GM13976 (cell line): ENCODE measurements at regions not wholly inside any gene's neighbourhood (a gene's known extent, or its start where the extent isn't known, plus 50 kb on each side); places are given as distances from the start of the nearest gene placed in this dataset.

Experiments used
- DNase-seq: peaks from one replicate; pipeline ENCODE4 v3.0.0; 2012; ENCODE audit warnings: low spot score
- in situ Hi-C: fragments of 300-500 bp; cut with MboI; formaldehyde crosslinking; loops from one replicate; pipeline ENCODE4 v1.12.0; 2022; ENCODE audit warnings: low sequenced_read_pairs, mixed read lengths, inconsistent platforms; ENCODE audit not compliant: unreplicated experiment
- TF ChIP-seq, protein P1 (sequence below): IDR thresholded peaks from 2 replicates; pipeline ENCODE4 v1.5.1; 2012; ENCODE audit warnings: borderline replicate concordance, mild to moderate bottlenecking; ENCODE audit not compliant: insufficient read depth; ENCODE audit errors: extremely low read depth, missing control alignments, control extremely low read depth

- in situ Hi-C loops, result loop anchor here (25.0 kb wide), 1 partner anchor 371 kb away; no protein-coding TSS in a partner anchor
- TF ChIP-seq, protein P1, sequence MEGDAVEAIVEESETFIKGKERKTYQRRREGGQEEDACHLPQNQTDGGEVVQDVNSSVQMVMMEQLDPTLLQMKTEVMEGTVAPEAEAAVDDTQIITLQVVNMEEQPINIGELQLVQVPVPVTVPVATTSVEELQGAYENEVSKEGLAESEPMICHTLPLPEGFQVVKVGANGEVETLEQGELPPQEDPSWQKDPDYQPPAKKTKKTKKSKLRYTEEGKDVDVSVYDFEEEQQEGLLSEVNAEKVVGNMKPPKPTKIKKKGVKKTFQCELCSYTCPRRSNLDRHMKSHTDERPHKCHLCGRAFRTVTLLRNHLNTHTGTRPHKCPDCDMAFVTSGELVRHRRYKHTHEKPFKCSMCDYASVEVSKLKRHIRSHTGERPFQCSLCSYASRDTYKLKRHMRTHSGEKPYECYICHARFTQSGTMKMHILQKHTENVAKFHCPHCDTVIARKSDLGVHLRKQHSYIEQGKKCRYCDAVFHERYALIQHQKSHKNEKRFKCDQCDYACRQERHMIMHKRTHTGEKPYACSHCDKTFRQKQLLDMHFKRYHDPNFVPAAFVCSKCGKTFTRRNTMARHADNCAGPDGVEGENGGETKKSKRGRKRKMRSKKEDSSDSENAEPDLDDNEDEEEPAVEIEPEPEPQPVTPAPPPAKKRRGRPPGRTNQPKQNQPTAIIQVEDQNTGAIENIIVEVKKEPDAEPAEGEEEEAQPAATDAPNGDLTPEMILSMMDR, result no peak
- DNase-seq, result no peak
These were observed 82.7 kb upstream of the TMEM45B start for GRCh38 chr11:129732941-129733340.

GRCh38 chr11:129733384-129733783 lies 82.3 kb upstream of the TMEM45B start:
- in situ Hi-C loops, result loop anchor here (25.0 kb wide), 1 partner anchor 371 kb away; no protein-coding TSS in a partner anchor
- TF ChIP-seq, protein P1, result no peak
- no peak for DNase-seq

DNA sequence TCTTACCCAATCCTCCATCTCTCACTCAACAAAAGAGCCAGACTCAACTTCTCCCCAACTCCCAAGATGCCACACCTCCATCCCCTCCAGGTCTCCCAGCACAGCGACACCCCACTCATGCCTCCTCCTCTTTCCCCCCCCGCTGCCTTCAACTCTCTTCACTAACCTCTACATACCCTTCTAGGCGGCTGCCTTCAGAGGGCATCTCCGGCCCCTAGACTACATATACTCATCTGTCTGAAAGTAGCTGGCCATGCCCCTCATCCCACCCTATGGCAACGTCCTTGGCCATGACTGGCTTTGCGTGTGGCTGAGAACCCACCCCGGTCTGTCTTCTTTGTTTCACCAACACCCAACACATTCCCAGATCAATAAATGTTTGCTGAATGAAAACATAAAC lies 81.7 kb upstream of the TMEM45B start:
- no peak for DNase-seq
- TF ChIP-seq, protein P1, result no peak
- in situ Hi-C loops, result loop anchor here (25.0 kb wide), 1 partner anchor 372 kb away; no protein-coding TSS in a partner anchor

- DNase-seq, result no peak
- in situ Hi-C loops, result loop anchor here (25.0 kb wide), 1 partner anchor 372 kb away; no protein-coding TSS in a partner anchor
- TF ChIP-seq, protein P1, result no peak
These were observed 81.0 kb upstream of the TMEM45B start for GRCh38 chr11:129734654-129735053.

DNA sequence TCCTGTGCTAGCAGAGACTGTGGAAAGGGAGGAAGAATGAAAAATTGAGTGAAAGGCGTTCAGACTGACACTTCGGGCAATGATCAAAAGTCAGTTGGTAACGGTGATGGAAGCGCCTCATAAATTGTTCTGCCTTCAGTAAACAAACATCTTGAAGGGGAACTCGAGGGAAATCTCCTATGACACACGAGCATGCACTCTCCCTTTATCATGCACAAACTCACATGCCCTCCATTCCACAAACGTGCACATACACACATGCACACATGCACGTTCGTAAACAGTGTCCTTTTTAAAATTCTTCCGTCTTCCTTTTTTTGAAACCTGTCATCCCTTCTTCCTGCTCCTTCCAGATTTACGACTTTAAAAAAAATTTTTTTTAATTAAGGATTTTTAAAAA lies 77.8 kb upstream of the TMEM45B start:
- in situ Hi-C loops, result loop anchor here (25.0 kb wide), 1 partner anchor 376 kb away; no protein-coding TSS in a partner anchor
- no peak for DNase-seq
- TF ChIP-seq, protein P1, result no peak

DNA sequence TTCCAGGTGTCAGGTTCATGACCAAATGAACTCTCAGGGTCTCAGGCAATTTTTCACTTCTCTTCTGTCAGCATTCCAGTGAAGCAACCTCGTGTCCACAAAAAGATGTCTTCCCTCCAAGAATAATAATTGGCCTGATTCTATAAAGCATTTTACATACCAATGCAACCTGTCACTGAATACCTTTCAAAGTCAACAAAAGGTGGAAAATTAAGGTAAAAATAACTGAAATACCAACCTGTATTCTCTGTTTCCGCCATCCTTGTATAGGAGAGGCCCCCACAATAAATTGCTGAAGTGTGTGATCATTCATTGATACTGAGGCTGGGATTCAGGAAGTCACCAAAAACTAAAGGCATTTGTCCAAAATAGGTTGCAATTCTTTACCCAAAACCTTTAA lies 77.4 kb upstream of the TMEM45B start:
- no peak for DNase-seq
- in situ Hi-C loops, result loop anchor here (25.0 kb wide), 1 partner anchor 376 kb away; no protein-coding TSS in a partner anchor
- TF ChIP-seq, protein P1, result no peak
